AML-193 (cell line): ENCODE measurements at regions not wholly inside any gene's neighbourhood (a gene's known extent, or its start where the extent isn't known, plus 50 kb on each side); places are given as distances from the start of the nearest gene placed in this dataset.
"Not testable (repeated sequence)": the region's sequence is repeated elsewhere in the genome, so short reads cannot be mapped to it uniquely, and the experiment has no call there.

ENCODE experiments used
- DNase-seq, 2 experiments: peaks; one replicate each; lab custom pipeline; 2025; lab: John Stamatoyannopoulos, UW

DNA sequence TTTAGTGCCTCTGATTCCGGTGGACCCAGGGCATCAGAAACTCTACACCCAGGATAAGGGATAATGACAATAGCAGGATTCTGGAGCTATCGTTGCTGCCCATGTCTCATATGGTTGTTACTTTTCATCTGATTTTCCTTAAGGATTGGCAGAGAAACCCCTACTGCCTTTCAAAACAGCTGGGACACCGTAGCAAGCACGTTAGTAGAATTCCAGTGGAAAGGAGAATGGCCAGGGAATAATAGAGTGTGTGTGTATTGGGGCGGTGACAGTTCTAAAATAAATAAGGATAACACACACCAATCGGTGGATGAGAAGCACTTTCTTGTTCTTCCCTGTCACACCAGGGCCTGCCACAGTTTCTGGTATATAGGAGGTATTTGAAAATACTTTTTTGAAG, 251.8 kb downstream of the HAPSTR1 start:
- DNase-seq = no peak

DNA sequence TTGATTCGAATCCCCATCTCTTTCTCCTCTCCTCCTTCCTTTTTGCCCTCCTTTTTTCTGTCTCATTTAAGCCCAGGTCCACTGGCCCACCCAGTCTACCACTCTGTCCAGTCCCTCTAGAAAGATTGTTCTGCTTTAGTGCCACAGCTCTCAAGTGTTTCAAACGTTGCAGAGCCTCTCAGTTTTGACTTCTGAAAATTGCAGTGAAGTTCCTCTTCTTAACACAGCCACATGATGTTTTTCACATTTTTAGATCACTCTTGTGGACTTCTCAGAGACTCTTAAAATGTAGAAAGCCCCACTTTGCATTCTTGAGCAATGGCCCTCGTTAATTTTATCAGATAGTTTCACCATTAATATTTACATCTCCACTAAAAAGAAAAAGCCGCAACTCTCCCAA, 253.1 kb downstream of the HAPSTR1 start:
- no peak for DNase-seq

DNA sequence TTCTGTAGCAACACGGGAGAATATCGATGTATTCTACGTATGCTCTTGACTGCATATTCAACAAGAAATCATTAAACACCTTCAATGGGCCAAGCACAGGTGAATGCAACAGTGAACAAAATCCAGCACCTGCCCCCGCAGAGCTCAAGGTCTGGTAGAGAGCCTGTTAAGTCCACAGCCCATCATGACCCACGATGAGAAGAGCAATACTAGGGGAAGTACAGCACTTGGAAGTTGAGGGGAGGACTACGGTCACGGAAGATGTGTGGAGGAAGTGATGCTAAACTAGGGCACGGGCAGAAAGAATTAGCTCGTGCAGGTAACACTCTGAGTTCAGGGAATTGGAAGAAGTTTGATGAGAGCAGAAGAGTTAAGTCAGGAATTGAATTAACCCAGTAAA, 253.6 kb downstream of the HAPSTR1 start:
- no peak for DNase-seq

DNA sequence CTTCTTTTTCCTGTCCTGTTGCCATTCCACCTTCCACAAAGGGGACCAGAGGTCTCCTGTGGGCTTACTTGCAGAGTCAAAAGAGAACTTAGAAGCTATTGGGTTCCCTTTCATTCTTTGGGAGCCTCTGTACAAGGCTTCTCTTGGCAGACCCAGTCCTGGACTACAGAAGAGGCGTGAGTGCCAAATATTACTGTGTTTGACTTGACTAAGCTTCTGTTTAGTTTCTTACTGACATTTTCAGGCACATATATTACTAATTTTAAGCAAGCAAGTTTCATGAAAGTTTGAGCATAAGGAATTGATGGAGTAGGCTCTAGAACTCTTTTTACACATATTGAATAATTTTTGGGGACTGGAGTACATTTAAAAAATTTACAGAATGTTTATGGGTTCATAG, 254.4 kb downstream of the HAPSTR1 start:
- DNase-seq = no peak

DNA sequence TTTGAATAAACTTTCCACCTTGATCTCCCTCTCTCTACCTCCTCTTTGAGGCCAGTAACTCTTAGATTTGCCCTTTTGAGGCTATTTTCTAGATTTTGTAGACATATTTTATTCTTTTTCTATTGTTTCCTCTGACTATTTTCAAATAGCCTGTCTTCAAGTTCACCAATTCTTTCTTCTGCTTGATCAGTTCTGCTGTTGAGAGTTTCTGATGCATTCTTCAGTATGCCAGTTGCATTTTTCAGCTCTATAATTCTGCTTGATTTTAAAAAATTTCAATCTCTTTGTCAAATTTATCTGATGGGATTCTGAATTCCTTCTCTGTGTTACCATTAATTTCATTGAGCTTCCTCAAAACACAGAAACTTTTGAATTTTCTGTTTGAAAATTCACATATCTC, 257.5 kb downstream of the HAPSTR1 start:
- no peak for DNase-seq

DNA sequence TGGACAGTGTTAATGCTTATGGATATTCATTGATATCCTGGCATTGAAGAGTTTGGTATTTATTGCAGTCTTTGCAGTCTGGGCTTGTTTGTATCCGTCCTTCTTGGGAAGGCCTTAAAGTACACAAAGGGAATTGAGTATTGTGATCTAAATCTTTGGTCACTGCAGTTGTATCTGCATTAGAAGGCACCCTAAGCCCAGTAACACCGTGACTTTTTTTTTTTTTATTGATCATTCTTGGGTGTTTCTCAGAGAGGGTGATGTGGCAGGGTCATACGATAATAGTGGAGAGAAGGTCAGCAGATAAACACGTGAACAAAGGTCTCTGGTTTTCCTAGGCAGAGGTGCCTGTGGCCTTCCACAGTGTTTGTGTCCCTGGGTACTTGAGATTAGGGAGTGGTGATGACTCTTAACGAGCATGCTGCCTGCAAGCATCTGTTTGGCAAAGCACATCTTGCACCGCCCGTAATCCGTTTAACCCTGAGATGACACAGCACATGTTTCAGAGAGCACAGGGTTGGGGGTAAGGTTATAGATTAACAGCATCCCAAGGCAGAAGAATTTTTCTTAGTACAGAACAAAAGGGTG, 258.0 kb downstream of the HAPSTR1 start:
- not testable (repeated sequence) for DNase-seq

DNA sequence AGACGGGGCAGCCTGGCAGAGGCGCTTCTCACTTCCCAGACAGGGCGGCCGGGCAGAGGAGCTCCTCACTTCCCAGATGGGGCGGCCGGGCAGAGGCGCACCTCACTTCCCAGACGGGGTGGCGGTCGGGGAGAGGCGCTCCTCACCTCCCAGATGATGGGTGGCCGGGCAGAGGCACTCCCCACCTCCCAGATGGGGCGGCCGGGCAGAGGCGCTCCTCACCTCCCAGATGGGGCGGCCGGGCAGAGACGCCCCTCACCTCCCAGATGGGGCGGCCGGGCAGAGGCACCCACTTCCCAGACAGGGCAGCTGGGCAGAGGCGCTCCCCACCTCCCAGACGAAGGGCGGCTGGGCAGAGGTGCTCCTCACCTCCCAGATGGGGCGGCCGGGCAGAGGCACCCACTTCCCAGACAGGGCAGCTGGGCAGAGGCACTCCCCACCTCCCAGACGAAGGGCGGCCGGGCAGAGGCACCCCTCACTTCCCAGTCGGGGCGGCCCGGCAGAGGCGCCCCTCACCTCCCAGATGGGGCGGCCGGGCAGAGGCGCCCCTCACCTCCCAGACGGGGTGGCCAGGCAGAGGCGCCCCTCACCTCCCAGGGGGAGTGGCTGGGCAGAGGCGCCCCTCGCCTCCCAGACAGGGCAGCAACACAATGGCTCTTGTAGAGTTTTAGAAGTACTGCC, 258.8 kb downstream of the HAPSTR1 start:
- not testable (repeated sequence) for DNase-seq

DNA sequence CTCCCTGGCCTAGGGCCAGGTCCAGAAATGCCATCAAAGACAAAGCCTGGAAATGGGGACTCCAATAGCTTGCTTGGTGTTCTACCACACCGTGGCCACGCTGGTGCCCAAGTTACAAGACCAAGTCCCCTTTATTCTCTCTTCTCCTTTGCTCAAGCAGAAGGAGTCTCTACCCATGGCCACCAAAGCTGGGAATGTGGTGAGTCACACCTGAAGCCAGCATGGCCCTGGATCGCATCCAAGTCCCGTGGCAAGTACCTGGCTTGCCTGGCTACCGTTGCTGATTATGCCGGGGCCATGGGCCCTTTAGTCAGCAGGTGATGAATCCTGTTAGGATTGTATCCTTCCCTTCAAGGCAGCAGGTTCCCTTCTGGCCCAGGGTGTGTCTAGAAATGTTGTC, 260.0 kb downstream of the HAPSTR1 start:
- DNase-seq = no peak

DNA sequence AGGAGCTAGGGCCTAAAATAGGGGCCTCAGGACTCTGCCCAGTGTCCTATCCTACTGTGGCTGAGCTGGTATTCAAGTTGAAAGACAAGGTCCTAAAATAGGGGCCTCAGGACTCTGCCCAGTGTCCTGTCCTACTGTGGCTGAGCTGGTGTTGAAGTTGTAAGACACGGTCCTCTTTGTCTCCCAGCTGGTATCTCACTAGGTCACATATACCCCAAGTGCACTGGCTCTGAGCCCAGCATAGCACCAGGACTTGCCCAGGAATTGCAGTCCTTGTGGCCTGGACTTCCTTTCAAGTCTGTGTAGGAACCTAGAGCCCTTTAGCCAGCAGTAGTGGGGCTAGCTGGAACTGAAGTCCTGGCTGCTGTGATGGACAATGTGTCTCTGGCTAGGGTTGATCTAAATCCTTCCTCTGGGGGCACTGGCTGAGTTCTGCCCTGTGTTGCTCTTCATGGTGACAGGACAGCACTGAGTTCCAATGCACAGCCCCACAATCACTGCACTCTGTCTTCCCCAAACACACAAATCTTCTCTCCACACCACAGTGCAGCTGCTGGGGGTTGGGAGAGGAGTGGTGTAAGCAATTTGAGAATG, 260.5 kb downstream of the HAPSTR1 start:
- no peak for DNase-seq

DNA sequence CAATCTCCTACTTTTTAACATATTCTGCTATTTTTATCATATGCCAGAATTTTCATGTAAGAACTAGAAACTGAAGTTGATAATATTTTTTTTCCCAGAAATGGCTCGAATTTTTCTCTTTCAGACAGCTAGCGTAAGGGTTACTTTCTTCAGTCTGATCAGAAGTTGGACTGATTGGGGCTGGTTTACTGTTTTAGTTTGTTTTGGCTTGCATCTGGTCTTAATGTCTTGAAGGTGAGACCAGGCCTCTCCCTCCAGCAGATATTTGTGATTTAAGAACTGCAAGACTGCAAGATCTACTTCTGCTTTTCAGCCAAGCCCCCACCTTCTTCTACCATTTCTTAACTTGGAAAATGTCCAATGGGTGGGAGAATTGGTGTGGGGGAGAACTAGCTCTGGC, 266.4 kb downstream of the HAPSTR1 start:
- no peak for DNase-seq

DNA sequence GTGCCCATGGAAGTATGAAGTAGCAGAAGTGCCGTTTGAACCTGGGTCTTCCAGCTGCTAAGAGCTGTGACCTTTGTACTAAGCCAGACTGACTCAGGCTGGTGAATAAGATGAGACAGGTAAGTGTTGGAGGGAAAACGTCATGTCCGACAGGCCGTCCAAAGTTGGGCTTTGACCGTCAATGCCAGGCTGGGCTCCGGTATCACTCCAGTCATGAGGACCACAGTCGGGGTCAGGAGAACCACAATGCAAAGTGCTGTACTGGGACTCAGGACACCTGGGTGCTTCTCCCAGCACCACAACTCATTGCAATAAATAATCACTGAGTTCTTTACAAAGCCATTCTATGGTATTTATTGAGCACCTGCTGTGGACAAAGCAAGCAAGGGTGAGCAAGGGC, 268.6 kb downstream of the HAPSTR1 start:
- no peak for DNase-seq

DNA sequence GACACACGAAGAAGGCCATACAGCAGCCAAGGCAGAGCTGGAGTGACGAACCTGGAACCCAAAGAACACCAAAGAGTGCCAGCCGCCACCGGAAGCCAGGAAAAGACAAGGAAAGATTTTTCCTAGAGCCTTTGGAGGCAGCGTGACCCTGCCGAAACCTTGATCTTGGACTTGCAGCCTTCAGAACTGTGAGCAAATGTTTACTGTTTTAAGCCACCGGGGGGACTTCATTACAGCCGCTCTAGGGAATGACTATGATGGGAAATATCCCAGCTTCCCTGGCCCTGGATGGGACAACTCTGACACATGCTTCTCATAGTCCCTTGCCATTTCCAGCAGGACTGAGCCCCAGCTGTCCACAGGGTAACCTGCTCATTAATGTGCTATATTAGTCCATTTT, 270.6 kb downstream of the HAPSTR1 start:
- no peak for DNase-seq

DNA sequence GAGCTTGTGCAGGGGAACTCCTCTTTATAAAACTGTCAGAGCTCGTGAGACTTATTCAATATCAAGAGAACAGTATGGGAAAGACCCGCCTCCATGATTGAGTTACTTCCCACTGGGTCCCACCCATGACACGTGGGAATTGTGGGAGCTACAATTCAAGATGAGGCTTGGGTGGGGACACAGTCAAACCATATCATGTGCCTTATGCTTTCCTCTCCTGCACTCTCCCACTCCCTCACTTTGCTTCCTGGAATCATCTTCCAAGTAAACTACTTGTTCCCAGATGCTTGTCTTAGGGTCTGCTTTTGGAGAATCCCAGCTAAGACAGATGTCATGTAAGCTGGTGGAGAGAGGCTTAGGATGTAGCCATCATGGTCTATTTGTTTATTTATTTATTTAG, 271.2 kb downstream of the HAPSTR1 start:
- no peak for DNase-seq

DNA sequence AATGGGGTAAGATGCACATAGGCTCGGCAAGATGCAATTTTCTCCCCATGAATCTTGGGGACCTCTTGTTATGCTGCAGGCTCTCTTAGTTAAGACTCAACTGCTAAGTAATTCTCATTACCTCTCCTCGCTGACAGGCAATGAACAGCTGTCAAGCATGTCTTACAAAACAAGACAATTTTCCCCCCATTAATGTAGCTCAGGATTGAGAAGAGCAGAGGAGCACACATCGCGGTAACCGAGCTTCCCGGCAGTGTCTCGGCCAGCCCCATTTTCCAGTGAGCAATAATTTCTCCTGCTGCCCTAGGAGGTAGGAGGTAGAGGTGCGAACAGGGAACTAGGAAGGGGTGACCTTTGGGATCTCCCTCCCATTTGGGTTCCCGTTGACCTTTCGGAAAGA, 272.1 kb downstream of the HAPSTR1 start:
- DNase-seq = no peak

DNA sequence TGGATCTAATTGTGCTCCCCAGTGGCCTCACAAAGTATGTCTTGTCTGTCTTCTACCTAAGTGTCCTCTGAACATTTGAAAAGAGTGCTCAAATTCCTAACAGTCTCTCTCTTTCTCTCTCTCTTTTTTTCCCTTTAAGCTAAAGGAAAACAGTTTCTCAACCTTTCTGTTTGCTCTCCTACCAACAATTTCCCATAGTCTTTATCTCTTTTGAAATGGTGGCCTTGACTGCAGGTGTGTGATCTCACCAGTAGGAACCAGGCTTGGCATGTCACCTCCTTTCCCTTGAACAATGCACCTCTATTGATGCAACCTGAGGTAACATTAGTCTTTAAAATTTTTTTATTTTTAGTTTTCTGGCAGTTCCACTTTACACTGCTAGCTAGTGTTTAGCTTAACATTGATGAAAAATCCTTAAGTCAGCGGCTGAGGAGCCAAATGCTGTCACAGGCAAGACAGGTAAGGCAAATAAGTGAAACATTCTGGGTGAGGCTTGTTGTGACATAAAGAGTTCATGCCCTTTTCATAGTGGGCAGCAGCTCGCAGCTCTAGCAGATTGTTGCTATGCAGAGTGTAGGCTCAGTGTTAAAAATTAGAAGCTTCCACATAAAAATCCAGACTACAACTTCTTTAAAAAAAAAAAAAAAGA, 273.4 kb downstream of the HAPSTR1 start:
- no peak for DNase-seq

DNA sequence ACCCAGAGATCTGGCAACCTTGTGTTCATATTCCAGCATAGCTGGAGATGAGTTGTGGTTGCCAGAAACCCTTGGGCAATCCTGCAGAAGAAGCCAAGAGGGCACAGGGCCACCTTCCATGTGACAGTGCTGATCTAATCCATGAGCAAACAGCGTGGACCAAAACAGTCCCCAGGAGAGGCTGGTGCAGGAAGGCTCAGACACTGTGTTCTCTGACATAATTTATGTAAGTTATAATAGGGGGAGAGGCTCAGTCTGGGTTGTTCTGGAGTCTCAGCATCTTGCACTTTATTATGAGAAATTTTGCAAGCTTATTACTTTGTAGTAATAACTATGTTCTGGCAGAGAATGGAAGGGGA, 273.9 kb downstream of the HAPSTR1 start:
- DNase-seq = no peak

DNA sequence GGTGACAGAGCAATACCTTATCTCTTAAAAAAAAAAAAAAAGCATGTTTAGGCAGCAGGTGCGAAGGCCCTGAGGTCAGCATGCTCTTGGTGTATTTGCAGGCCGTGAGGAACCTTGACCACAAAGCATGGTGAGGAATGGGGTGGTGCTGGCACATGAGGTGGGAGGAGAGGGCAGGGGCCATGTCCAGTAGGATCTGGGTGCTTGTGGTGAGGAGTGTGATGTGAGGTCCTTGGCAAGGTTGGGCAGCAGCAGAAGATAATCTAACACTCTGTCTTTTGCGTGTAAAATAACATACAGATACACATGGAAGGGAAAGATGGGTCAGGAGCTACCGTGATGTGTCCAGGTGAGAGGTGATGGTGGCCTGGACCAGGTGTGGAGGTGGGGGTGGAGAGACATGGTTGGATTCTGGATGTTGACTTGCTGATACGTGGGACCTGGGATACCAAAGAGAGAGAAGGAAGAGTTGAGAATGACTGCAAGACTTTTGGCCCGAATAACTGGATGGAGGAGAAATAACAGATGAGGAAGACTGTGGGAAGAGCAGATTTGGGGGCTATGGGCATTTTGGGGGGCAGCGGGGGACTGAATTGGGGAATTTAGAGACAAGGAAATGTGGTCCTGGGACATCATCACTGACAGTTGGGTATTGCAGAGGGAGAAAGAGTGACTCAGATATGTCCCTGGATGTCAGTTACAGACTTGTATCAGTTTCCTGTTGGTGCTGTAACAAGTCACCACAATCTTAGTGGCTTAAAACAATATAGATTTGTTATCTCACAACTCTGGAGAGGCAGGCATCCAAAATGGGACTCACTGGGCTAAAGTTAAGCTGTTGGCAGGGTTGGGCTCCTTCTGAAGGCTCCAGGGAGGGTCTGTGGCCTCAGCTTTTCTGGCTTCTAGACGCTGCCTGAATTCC, 274.9 kb downstream of the HAPSTR1 start:
- DNase-seq = no peak

DNA sequence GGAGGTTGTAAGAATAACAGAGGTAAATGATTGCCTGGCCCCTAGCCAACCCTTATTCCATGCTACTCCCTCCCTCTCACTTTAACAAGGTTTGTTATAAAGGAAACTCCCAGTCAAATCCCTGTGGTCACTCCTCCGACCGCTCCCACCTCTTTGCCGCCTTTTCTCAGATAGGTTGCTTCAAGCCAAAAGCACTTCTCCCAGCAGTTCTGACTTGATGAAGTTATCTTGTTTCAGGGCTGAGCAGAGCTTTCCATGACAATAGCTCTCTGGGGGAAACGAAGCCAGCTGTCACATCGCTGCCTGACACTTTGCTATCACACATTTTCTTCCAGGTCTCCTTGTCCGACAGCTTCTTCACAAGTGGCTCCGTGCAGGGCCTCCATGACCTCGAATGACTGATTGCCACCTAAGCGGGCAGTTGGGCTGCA, 278.6 kb downstream of the HAPSTR1 start:
- DNase-seq = no peak

DNA sequence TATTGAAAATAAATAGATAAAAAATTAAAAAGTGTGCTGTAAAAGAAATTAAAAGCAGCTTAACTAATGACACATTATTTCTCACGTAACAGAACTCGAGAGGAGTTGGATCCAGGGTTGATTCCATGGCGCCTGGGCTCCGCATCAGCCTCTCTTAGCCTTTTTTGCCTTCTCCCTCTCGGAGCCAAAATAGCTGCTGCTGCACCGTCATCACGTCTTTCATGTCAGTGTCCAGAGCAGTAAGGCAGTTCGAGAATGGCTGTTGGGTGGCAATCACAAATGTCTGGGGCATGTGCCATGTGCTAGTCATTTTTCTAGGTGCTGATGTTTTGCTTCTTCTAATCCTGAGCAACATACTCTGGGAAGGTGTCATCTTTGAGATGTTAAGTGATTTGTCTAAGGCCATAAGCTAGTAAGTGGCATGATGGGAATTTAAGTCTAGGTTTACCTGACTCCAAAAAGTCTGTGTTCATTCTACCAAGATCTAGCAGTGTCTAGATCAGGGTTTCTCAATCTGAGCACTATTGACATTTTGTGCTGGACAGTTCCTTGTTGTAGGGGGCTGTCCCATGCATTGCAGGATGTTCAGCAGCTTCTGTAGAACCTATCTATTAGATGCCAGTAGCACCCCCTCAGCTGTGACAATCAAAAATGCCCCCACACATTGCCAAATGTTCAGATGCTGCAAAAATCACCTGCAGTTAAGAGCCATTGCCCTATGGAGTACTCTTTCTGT, 280.4 kb downstream of the HAPSTR1 start:
- DNase-seq = no peak

DNA sequence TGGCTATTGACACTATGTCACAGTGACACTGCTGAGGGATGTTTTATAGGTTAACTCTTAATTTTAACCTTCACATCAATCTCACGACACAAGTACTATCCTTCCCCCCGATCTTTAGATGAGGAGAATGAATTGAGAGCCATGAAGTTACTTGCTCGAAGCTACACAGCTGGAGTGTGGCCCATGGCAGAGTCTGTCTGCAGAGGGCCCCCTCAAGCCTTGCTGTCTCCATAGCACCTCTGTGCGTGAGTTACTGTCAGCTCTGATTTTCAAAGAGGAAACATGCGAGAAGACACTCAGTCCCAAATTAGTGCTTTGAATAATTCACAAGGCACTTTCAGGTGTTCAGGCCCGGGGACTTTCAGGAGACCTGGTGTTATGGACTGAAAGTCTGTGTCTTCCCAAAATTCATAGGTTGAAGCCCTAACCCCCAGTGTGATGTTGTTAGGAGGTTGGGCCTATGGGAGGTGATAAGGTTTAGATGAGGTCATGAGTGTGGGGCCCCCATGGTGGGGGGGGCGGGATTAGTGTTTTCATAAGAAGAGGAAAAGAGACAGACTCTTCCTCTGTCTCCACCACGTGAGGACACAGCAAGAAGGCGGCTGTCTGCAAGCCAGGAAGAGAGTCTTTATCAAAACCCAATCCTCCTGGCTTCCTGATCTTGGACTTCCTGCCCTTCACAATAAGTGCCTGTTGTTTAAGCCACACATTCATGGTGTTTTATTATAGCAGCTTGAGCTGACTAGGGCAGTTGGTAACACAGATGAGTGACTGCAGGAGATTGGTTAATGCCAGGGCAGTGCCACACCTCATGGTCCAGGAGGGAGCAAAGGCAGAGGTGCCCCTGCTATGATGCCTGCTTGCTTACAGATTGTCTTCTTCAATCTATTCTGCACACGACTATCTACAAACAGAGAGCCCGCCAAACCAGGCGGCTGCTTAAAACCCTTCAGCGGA, 281.8 kb downstream of the HAPSTR1 start:
- DNase-seq = no peak
